ENCODE measurements at regions not wholly inside any gene's neighbourhood (a gene's known extent, or its start where the extent isn't known, plus 50 kb on each side); places are given as distances from the start of the nearest gene placed in this dataset.

GRCh38 chr5:26012078-26012477, 1026.3 kb downstream of the CDH9 start:
- TF ChIP-seq CTCF (IDR thresholded peaks at IDR 0.05; ENCODE audit: low read depth, low read length, poor library complexity, severe bottlenecking): no peak
- TF ChIP-seq EZH2phosphoT487 (IDR thresholded peaks at IDR 0.05; ENCODE audit: borderline replicate concordance, low read length): no peak

All from DOHH2 (cell line).